IMR-90 (cell line): ENCODE measurements at regions not wholly inside any gene's neighbourhood (a gene's known extent, or its start where the extent isn't known, plus 50 kb on each side); places are given as distances from the start of the nearest gene placed in this dataset.

Source experiments
- POLR2A ChIP-seq: IDR thresholded peaks from 2 replicates; pipeline ENCODE4 v1.6.1; 2012; ENCODE audit warnings: mild to moderate bottlenecking, low read depth, low read length
- RAD21 ChIP-seq: IDR thresholded peaks from 2 replicates; pipeline ENCODE4 v1.6.1; 2012; ENCODE audit warnings: low read length, improper control_type of control experiment
- TF ChIP-seq, protein P1 (sequence below): conservative IDR thresholded peaks from 2 replicates; pipeline ENCODE4 v1.5.1; 2012; ENCODE audit warnings: mild to moderate bottlenecking, low read depth, low read length, improper control_type of control experiment
- TF ChIP-seq, protein P2 (sequence below): fragments of 150-350 bp; IDR thresholded peaks from 2 replicates; pipeline ENCODE4 v1.6.1; 2017; ENCODE audit warnings: mild to moderate bottlenecking, antibody characterized with exemption, low read length, low read depth

DNA sequence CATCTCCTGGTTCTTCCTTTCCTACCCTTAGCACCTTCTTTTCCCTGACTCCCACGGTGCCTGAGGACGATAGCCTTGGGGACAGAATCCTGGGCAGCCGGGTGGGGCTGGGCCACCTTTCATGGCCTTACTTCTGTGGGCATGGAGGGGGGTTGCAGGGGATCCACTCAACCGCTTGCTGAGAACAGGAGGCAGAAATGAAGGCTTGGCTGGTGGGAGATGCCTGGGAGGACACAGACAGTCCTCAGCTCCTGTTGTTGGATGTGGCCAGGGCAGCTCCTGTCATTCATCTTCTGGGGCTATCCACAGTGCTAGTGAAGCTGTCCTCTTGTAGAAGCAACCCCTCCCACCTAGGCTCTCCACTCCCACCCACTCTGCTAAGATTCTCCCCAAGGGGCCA, 95.5 kb upstream of the CELF4 start:
- TF ChIP-seq POLR2A: no peak
- TF ChIP-seq, protein P1, sequence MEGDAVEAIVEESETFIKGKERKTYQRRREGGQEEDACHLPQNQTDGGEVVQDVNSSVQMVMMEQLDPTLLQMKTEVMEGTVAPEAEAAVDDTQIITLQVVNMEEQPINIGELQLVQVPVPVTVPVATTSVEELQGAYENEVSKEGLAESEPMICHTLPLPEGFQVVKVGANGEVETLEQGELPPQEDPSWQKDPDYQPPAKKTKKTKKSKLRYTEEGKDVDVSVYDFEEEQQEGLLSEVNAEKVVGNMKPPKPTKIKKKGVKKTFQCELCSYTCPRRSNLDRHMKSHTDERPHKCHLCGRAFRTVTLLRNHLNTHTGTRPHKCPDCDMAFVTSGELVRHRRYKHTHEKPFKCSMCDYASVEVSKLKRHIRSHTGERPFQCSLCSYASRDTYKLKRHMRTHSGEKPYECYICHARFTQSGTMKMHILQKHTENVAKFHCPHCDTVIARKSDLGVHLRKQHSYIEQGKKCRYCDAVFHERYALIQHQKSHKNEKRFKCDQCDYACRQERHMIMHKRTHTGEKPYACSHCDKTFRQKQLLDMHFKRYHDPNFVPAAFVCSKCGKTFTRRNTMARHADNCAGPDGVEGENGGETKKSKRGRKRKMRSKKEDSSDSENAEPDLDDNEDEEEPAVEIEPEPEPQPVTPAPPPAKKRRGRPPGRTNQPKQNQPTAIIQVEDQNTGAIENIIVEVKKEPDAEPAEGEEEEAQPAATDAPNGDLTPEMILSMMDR: no peak
- no peak for TF ChIP-seq RAD21
- TF ChIP-seq, protein P2, sequence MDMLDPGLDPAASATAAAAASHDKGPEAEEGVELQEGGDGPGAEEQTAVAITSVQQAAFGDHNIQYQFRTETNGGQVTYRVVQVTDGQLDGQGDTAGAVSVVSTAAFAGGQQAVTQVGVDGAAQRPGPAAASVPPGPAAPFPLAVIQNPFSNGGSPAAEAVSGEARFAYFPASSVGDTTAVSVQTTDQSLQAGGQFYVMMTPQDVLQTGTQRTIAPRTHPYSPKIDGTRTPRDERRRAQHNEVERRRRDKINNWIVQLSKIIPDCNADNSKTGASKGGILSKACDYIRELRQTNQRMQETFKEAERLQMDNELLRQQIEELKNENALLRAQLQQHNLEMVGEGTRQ: no peak
